ENCODE measurements at regions not wholly inside any gene's neighbourhood (a gene's known extent, or its start where the extent isn't known, plus 50 kb on each side); places are given as distances from the start of the nearest gene placed in this dataset.

GRCh38 chr4:64582492-64582891, 173.2 kb upstream of the TECRL start:
- H3K4me1 ChIP-seq (ENCODE audit: control insufficient read depth, insufficient read depth, low read length): no peaks in the 10 kb centered on the region
- intact Hi-C loops (cut with micrococcal nuclease; ENCODE audit: unreplicated experiment) (no loop called here), in situ Hi-C loops (cut with HindIII; ENCODE audit: low pct_unique_long_range_greater_than_20kb, low sequenced_read_pairs) (no loop called here)
- H3K9me3 ChIP-seq (ENCODE audit: control insufficient read depth, insufficient read depth, low read depth, low read length): no peaks in the 10 kb centered on the region
- H3K27ac ChIP-seq (ENCODE audit: low read length): no peak overlapping the region
- no TSS peak for BruUV-seq (replicated peaks)
- no peaks in the 10 kb centered on the region for H3K27me3 ChIP-seq (ENCODE audit: control insufficient read depth, insufficient read depth, low read length)
- no peak for ATAC-seq
- DNase-seq (ENCODE audit: low read depth, low spot score): no peak
- ChIA-PET CTCF (no interaction called here), POLR2A (no interaction called here)
- TF ChIP-seq SIN3A (IDR thresholded peaks at IDR 0.05; ENCODE audit: borderline replicate concordance, insufficient read depth, low read depth, low read length) (no peak), POLR2AphosphoS5 (IDR thresholded peaks at IDR 0.05; ENCODE audit: low read depth, low read length) (no peak), TCF7L2 (IDR thresholded peaks at IDR 0.05; ENCODE audit: low read depth, low read length) (no peak)
- TF ChIP-seq, protein P1, sequence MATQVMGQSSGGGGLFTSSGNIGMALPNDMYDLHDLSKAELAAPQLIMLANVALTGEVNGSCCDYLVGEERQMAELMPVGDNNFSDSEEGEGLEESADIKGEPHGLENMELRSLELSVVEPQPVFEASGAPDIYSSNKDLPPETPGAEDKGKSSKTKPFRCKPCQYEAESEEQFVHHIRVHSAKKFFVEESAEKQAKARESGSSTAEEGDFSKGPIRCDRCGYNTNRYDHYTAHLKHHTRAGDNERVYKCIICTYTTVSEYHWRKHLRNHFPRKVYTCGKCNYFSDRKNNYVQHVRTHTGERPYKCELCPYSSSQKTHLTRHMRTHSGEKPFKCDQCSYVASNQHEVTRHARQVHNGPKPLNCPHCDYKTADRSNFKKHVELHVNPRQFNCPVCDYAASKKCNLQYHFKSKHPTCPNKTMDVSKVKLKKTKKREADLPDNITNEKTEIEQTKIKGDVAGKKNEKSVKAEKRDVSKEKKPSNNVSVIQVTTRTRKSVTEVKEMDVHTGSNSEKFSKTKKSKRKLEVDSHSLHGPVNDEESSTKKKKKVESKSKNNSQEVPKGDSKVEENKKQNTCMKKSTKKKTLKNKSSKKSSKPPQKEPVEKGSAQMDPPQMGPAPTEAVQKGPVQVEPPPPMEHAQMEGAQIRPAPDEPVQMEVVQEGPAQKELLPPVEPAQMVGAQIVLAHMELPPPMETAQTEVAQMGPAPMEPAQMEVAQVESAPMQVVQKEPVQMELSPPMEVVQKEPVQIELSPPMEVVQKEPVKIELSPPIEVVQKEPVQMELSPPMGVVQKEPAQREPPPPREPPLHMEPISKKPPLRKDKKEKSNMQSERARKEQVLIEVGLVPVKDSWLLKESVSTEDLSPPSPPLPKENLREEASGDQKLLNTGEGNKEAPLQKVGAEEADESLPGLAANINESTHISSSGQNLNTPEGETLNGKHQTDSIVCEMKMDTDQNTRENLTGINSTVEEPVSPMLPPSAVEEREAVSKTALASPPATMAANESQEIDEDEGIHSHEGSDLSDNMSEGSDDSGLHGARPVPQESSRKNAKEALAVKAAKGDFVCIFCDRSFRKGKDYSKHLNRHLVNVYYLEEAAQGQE (IDR thresholded peaks at IDR 0.05; ENCODE audit: insufficient read depth in 1 of 2, low read depth in 2 of 2, low read length in 1 of 2): no peak
- TF ChIP-seq, protein P2, sequence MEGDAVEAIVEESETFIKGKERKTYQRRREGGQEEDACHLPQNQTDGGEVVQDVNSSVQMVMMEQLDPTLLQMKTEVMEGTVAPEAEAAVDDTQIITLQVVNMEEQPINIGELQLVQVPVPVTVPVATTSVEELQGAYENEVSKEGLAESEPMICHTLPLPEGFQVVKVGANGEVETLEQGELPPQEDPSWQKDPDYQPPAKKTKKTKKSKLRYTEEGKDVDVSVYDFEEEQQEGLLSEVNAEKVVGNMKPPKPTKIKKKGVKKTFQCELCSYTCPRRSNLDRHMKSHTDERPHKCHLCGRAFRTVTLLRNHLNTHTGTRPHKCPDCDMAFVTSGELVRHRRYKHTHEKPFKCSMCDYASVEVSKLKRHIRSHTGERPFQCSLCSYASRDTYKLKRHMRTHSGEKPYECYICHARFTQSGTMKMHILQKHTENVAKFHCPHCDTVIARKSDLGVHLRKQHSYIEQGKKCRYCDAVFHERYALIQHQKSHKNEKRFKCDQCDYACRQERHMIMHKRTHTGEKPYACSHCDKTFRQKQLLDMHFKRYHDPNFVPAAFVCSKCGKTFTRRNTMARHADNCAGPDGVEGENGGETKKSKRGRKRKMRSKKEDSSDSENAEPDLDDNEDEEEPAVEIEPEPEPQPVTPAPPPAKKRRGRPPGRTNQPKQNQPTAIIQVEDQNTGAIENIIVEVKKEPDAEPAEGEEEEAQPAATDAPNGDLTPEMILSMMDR (IDR thresholded peaks at IDR 0.05): no peak
- H3K4me3 ChIP-seq (ENCODE audit: low read depth in 2 of 2, low read length in 2 of 2): no peak overlapping the region
- H3K36me3 ChIP-seq (ENCODE audit: control insufficient read depth, insufficient read depth, low read length): no peaks in the 10 kb centered on the region

GRCh38 chr4:64581422-64581821, 172.2 kb upstream of the TECRL start:
- ATAC-seq: no peak
- CTCF ChIA-PET: no interaction called here
- Histone ChIP-seq H3K36me3 (ENCODE audit: control insufficient read depth, insufficient read depth, low read length) (no peaks in the 10 kb centered on the region), H3K27me3 (ENCODE audit: control insufficient read depth, insufficient read depth, low read length) (no peaks in the 10 kb centered on the region), H3K4me1 (ENCODE audit: control insufficient read depth, insufficient read depth, low read length) (no peaks in the 10 kb centered on the region), H3K27ac (ENCODE audit: low read length) (no peak overlapping the region), H3K4me3 (ENCODE audit: low read depth in 2 of 2, low read length in 2 of 2) (no peak overlapping the region), H3K9me3 (ENCODE audit: control insufficient read depth, insufficient read depth, low read depth, low read length) (no peaks in the 10 kb centered on the region)
- no TSS peak for BruUV-seq (replicated peaks)
- no peak for TF ChIP-seq POLR2AphosphoS5 (IDR thresholded peaks at IDR 0.05; ENCODE audit: low read depth, low read length)
- TF ChIP-seq, protein P1 (IDR thresholded peaks at IDR 0.05; ENCODE audit: insufficient read depth in 1 of 2, low read depth in 2 of 2, low read length in 1 of 2): no peak
- TF ChIP-seq, protein P2 (IDR thresholded peaks at IDR 0.05): no peak
- TF ChIP-seq TCF7L2 (IDR thresholded peaks at IDR 0.05; ENCODE audit: low read depth, low read length): no peak
- no peak for TF ChIP-seq SIN3A (IDR thresholded peaks at IDR 0.05; ENCODE audit: borderline replicate concordance, insufficient read depth, low read depth, low read length)
- in situ Hi-C loops (cut with HindIII; ENCODE audit: low pct_unique_long_range_greater_than_20kb, low sequenced_read_pairs): no loop called here
- POLR2A ChIA-PET: no interaction called here
- no peak for DNase-seq (ENCODE audit: low read depth, low spot score)
- intact Hi-C loops (cut with micrococcal nuclease; ENCODE audit: unreplicated experiment): no loop called here

All from Panc1 (cell line).